ENCODE measurements at regions not wholly inside any gene's neighbourhood (a gene's known extent, or its start where the extent isn't known, plus 50 kb on each side); places are given as distances from the start of the nearest gene placed in this dataset.

GRCh38 chr14:98364961-98365360 lies 907.0 kb downstream of the BCL11B start (continued):
- TF ChIP-seq IRF1 (CRISPR knock-in tag; IDR thresholded peaks at IDR 0.05) (no peak), NR3C1 (CRISPR knock-in tag; conservative IDR thresholded peaks at IDR 0.05; ENCODE audit: low read depth) (no peak), TP53 (CRISPR knock-in tag; IDR thresholded peaks at IDR 0.05) (no peak), IRF2 (CRISPR knock-in tag; IDR thresholded peaks at IDR 0.05; ENCODE audit: borderline replicate concordance, low read depth) (no peak), CREM (CRISPR knock-in tag; IDR thresholded peaks at IDR 0.05) (no peak), ZNF121 (CRISPR knock-in tag; IDR thresholded peaks at IDR 0.05) (no peak), TEAD1 (CRISPR knock-in tag; IDR thresholded peaks at IDR 0.05) (no peak)
- TF ChIP-seq, protein P1, sequence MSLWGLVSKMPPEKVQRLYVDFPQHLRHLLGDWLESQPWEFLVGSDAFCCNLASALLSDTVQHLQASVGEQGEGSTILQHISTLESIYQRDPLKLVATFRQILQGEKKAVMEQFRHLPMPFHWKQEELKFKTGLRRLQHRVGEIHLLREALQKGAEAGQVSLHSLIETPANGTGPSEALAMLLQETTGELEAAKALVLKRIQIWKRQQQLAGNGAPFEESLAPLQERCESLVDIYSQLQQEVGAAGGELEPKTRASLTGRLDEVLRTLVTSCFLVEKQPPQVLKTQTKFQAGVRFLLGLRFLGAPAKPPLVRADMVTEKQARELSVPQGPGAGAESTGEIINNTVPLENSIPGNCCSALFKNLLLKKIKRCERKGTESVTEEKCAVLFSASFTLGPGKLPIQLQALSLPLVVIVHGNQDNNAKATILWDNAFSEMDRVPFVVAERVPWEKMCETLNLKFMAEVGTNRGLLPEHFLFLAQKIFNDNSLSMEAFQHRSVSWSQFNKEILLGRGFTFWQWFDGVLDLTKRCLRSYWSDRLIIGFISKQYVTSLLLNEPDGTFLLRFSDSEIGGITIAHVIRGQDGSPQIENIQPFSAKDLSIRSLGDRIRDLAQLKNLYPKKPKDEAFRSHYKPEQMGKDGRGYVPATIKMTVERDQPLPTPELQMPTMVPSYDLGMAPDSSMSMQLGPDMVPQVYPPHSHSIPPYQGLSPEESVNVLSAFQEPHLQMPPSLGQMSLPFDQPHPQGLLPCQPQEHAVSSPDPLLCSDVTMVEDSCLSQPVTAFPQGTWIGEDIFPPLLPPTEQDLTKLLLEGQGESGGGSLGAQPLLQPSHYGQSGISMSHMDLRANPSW (CRISPR knock-in tag; conservative IDR thresholded peaks at IDR 0.05; ENCODE audit: low read depth) = no peak
- TF ChIP-seq, protein P2, sequence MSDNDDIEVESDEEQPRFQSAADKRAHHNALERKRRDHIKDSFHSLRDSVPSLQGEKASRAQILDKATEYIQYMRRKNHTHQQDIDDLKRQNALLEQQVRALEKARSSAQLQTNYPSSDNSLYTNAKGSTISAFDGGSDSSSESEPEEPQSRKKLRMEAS (CRISPR knock-in tag; IDR thresholded peaks at IDR 0.05) = no peak

DNA sequence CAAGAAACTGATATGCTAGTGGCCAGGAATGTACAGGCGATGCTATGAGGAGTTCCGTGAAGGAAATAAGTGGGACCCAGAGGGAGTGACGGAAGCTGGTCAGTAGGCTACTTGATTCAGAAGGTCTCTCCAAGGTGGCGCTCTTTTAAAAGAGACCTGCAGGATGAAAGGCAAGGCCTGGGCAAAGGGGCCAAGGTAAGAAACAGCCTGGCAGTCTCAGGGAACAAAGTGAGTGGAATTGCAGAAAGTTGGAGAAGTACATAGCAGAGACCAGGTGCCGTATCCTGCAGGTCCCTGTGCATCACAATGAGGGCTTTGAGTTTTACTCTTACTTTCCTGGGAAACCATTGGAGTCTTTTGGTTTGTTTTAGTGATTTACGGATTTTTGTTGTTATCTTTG lies 905.6 kb downstream of the BCL11B start:
- Mint-ChIP-seq H3K27me3 (ENCODE audit: low read depth) (no peaks in the 10 kb centered on the region), H3K4me1 (peaks cover 9% of the 10 kb centered on the region), H3K9me3 (peaks cover 42% of the 10 kb centered on the region), H3K36me3 (peaks cover 24% of the 10 kb centered on the region), H3K4me3 (no peak overlapping the region), H3K27ac (no peak overlapping the region)
- no peak for ATAC-seq
- ChIA-PET POLR2A (no interaction called here), CTCF (no interaction called here)
- no peak for DNase-seq (ENCODE audit: low spot score)
- TF ChIP-seq E2F4 (CRISPR knock-in tag; IDR thresholded peaks at IDR 0.05; ENCODE audit: borderline replicate concordance, low read depth) (no peak), ELF4 (CRISPR knock-in tag; IDR thresholded peaks at IDR 0.05; ENCODE audit: low read depth) (no peak), ZNF396 (CRISPR knock-in tag; IDR thresholded peaks at IDR 0.05; ENCODE audit: borderline replicate concordance) (no peak), JAZF1 (CRISPR knock-in tag; IDR thresholded peaks at IDR 0.05) (no peak), RELA (CRISPR knock-in tag; IDR thresholded peaks at IDR 0.05; ENCODE audit: borderline replicate concordance) (no peak), NR2C2 (CRISPR knock-in tag; IDR thresholded peaks at IDR 0.05) (no peak), ZNF425 (CRISPR knock-in tag; conservative IDR thresholded peaks at IDR 0.05) (no peak), NFE2L1 (CRISPR knock-in tag; IDR thresholded peaks at IDR 0.05) (no peak), SMAD4 (CRISPR knock-in tag; IDR thresholded peaks at IDR 0.05) (no peak), HMGXB4 (CRISPR knock-in tag; IDR thresholded peaks at IDR 0.05) (no peak), ETV6 (CRISPR knock-in tag; IDR thresholded peaks at IDR 0.05) (no peak), FOXK1 (CRISPR knock-in tag; IDR thresholded peaks at IDR 0.05) (no peak), ESRRA (CRISPR knock-in tag; IDR thresholded peaks at IDR 0.05; ENCODE audit: borderline replicate concordance) (no peak)
- TF ChIP-seq, protein P3, sequence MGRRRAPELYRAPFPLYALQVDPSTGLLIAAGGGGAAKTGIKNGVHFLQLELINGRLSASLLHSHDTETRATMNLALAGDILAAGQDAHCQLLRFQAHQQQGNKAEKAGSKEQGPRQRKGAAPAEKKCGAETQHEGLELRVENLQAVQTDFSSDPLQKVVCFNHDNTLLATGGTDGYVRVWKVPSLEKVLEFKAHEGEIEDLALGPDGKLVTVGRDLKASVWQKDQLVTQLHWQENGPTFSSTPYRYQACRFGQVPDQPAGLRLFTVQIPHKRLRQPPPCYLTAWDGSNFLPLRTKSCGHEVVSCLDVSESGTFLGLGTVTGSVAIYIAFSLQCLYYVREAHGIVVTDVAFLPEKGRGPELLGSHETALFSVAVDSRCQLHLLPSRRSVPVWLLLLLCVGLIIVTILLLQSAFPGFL (CRISPR knock-in tag; IDR thresholded peaks at IDR 0.05; ENCODE audit: borderline replicate concordance) = no peak
- TF ChIP-seq, protein P4, sequence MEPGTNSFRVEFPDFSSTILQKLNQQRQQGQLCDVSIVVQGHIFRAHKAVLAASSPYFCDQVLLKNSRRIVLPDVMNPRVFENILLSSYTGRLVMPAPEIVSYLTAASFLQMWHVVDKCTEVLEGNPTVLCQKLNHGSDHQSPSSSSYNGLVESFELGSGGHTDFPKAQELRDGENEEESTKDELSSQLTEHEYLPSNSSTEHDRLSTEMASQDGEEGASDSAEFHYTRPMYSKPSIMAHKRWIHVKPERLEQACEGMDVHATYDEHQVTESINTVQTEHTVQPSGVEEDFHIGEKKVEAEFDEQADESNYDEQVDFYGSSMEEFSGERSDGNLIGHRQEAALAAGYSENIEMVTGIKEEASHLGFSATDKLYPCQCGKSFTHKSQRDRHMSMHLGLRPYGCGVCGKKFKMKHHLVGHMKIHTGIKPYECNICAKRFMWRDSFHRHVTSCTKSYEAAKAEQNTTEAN (CRISPR knock-in tag; IDR thresholded peaks at IDR 0.05) = no peak
- TF ChIP-seq, protein P5, sequence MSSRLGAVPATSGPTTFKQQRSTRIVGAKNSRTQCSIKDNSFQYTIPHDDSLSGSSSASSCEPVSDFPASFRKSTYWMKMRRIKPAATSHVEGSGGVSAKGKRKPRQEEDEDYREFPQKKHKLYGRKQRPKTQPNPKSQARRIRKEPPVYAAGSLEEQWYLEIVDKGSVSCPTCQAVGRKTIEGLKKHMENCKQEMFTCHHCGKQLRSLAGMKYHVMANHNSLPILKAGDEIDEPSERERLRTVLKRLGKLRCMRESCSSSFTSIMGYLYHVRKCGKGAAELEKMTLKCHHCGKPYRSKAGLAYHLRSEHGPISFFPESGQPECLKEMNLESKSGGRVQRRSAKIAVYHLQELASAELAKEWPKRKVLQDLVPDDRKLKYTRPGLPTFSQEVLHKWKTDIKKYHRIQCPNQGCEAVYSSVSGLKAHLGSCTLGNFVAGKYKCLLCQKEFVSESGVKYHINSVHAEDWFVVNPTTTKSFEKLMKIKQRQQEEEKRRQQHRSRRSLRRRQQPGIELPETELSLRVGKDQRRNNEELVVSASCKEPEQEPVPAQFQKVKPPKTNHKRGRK (CRISPR knock-in tag; IDR thresholded peaks at IDR 0.05; ENCODE audit: borderline replicate concordance) = no peak

Data from WTC11 (cell line).